NCI-H1417 treated with DMSO at 0.1 percent for 48 hours (cell line): ENCODE measurements at regions not wholly inside any gene's neighbourhood (a gene's known extent, or its start where the extent isn't known, plus 50 kb on each side); places are given as distances from the start of the nearest gene placed in this dataset.
"Not testable (repeated sequence)": the region's sequence is repeated elsewhere in the genome, so short reads cannot be mapped to it uniquely, and the experiment has no call there.

Source experiments
- DNase-seq: peaks from one replicate; lab custom pipeline; 2025; lab: John Stamatoyannopoulos, UW

DNA sequence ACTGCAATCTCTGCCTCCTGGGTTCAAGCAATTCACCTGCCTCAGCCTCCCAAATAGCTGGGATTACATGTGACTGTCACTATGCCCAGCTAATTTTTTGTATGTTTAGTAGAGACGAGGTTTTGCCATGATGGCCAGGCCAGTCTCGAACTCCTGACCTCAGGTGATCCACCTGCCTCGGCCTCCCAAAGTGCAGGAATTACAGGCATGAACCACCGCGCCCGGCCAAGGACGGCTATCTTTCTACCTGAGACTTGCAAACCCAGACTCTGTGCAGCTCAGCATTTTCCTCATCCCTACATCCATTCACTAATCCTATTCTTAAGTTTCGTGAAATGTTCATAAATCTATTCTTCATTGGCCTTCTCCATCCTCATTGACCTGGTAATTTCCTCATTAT, 330.0 kb downstream of the ANTXR2 start:
- DNase-seq, result no peak

DNA sequence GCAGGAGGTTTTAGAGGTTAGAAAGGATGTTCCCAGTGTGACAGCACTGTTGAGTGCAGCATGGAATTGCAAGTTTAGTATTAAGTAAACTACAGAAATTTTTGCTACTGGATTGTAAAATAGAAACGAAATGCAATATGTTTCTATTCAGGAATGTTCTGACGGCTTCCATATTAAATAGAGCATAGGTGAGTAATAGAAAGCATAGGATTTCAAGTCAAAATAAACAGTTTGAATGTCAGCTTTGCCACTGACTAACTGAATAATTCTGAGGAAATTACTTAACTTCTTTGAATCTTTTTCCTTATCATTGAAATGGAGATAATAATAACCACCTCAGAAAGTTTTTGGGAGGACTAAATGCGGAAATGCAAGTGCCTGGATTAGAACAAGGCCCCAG, 331.9 kb upstream of the GK2 start:
- no peak for DNase-seq

DNA sequence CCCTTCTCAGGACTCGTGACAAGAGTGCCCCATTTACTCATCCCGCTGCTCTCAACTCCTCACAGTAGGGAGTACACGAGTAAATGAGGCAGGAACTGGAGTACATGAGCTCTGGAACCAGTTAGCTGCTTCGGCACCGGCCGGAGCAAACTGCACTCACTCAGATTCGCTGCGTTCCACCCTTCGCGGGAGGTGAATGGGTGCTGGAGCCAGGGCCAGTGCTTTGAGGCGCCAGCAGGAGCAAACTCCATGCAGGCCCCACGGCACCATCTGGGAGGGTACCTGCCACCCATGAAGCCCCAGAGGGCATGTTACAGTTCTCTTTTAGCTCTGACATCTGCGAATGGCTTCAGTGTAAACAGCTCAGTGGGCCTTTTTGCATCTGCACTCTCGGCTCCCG, 315.5 kb upstream of the GK2 start:
- DNase-seq, result no peak

DNA sequence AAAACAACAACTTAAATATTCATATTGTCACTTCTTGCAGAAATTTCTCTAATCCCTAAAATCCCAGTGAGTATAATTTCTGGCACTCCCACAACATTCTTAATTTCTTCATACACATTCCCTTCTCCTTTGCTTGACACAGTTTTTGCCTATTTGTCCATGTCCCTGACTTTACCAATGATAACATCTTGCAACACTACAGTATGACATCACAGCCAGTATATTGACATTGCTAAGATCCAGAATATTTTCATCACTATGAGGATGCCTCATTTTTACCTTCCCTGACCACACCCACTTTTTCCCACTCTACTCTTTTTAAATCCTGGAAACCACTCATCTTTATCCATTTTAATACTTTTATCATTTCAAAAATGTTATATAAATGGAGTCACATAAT, 292.3 kb upstream of the GK2 start:
- no peak for DNase-seq

DNA sequence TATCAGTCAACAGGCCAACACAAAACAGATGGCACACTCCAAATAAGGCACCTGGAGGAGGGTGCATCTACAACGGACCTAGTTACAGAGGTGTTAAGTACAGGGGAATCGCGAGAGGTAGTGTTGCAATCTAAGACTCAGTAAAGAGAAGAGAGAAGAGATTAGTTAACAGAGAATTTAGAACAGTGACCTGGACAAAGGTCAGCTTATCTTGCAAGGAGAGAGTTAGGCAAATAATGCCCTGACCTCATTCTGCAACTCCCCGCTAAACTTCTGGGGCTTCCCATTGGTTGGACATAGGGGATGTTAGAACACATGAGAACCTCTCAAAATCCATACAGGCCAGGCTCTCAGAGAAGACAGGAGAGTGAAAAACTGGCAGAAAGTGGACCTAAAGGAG, 289.4 kb upstream of the GK2 start:
- DNase-seq, result no peak

DNA sequence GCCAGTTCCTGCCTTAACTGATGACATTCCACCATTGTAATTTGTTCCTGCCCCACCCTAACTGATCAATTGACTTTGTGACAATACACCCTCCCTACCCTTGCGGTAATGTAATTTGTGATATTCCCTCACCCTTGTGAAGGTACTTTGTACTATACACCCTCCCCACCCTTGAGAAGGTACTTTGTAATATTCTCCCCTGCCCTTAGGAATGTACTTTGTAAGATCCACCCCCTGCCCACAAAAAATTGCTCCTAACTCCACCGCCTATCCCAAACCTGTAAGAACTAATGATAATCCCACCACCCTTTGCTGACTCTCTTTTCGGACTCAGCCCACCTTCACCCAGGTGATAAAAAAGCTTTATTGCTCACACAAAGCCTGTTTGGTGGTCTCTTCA, 288.5 kb upstream of the GK2 start:
- not testable (repeated sequence) for DNase-seq

DNA sequence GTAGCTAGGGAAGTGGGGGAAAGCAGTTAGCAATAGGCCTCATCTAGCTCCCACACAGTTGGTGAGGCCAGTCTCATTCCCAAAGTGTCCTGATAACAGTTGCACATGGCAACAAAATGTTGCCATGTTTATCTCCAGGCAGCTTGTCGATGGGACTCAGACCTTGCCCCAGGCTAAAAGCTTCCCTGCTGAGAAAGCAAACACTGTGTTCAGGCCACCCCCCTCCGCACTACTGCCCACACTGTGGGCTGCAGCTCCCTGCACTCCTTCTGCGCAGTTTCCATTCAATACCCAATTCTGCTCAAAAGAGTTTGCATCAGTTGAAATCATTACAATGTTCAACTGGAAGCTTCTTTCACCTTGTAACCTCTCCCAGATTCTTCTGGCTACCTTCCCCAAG, 287.8 kb upstream of the GK2 start:
- DNase-seq, result no peak

DNA sequence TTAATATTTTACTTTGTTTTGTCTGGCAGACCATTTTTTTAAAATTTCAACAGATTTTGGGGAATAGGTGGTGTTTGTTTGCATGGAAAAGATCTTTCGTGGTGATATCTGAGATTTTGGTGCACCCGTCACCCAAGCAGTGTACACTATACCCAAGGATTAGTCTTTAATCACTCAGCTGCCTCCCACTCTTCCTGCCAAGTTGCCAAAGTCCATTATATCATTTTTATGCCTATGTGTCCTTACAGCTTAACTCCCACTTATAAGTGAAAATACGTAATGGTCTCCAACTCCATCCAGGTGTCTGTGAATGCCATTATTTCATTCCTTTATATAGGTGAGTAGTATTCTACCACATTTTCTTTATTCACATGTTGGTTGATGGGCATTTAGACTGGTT, 281.7 kb upstream of the GK2 start:
- DNase-seq, result no peak

DNA sequence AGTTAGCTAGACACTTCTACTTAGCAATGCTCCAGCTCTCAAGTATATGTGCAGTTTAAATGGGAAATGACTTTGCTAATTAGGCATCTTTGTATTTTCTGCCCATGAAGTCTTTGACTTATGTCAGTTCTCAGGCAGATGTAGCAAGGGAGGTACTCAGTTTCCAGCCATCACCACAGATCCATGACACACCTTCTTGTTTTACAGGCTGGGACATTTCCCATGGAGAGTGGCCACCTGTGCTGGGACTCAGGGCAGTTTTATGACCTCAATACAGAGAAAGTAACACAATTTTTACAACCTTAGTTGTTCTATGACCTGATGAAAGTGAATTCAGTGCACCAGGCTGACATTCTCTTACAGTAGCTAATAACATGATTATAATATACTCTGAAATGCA, 280.7 kb upstream of the GK2 start:
- DNase-seq, result no peak

DNA sequence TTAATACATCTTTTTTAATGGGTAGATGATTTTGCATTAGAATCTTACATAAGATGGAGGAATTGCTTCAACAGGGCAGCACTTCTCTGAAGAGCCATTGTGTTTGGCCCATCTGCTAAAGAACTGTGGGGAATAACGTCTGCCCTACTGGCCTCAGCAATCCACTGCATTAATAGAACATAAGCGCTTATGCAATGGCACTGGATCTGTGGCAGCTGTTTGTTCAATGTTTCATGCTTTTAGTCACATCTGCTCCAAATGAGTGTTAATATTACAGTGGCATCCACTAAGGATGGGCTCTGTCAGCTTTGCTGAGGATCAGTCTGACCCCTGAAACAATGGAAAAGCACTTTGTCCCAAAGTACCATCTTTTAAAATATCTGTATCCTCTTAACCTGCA, 279.0 kb upstream of the GK2 start:
- DNase-seq, result no peak

DNA sequence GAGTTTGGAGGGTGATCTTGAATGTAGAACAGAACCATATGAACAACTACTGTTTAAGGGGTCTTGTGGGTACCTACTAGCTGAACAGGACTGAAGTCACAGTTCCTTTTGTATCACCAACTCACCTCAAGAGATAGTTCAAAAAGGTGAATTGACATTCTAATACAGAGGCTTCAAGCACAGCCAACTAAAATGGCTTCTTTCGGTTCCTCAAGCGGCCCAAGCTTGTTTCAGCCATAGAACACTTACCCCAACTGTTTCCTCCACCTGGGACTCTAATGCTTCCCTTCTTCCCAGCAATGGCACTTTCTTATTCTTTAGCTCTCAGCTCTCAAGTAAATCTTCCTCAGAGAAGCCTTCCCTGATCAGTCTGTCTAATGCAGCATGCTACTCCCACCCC, 277.5 kb upstream of the GK2 start:
- no peak for DNase-seq

DNA sequence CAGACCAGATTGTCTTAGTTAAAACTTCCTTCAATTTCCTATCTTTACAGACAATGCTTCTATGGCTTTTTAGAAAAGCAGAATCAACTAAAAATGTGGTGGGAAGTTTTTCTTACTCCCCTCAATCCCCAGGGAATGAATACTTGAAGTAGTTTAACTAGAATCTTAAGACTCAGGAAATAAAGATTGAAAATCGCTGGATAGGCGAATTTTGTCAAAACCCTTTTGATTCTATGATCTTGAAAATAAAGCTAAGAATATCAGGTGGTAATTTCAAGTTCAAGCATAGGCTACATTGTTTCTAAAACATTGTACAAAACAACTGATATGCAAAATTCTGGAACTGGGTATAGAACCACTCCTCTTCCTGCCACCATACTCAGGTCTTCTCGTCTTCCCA, 276.5 kb upstream of the GK2 start:
- no peak for DNase-seq

DNA sequence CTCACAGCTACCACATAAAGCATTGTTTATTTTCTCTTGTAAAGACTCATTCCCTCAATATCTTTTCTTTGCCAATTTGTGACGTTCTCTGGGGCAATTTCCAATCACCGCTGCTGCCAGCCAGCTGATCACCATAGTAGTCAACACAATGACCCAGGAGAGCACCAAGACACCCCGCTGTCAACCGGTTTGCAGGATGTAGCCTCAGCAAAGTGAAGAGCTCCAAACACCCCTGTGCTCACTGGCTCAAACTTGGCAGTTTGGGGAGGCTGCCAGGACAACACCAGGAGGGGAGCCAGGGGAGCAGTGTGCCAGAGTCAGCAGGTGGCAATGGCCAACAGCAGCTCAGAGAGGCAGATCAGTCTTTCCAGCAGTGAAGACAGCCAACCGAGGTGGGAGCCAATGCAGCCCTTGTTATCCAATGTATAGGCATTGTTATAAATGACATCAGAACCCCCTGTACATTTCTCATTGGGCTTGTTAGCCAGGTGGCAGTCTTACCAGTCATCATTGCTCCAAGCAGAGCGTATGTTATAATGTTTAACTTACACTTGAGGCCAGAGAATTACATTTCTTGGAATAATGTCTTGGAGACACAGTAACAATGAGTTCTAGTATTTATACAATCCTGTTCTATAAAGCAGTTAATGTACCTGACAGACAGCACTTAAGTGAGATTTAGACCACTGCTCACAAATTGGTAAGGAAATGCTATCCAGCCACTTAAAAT, 274.9 kb upstream of the GK2 start:
- no peak for DNase-seq

DNA sequence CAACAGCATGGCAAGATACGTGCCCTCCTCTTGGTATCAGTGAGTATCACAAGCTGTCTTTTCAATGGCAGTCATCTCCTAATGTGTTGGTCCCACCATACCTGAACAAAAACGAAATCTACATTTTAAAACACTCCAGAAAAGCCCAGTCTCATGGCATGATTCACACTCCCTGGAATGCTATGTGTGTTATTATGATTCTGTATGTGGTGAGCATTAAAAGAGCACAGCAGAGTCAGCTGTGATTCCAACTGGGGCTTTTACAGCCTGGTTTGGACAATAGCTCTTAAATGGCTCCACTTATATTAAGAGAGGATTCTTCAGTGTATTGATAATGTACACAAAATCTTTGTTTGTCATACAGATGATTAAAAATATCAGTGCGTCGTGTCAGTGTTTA, 274.1 kb upstream of the GK2 start:
- no peak for DNase-seq

DNA sequence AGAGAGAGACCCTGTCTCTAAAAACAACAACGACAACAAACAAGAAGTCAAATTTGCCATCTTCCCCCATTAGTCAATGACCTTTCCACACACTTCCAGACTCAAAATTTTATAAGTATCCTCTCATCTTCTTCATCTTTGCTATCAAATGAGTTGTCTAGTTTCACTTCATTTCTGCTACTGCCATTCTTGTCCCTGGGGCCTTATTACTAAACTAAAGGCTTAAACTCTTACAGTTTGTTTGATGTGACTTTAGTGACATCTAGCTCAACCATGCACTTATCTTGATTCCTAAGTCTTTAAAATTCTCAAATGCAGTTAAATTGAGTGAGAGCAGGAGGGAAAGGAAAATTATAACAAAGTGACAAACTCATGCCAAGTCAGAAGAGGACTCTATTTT, 271.8 kb upstream of the GK2 start:
- DNase-seq, result no peak

DNA sequence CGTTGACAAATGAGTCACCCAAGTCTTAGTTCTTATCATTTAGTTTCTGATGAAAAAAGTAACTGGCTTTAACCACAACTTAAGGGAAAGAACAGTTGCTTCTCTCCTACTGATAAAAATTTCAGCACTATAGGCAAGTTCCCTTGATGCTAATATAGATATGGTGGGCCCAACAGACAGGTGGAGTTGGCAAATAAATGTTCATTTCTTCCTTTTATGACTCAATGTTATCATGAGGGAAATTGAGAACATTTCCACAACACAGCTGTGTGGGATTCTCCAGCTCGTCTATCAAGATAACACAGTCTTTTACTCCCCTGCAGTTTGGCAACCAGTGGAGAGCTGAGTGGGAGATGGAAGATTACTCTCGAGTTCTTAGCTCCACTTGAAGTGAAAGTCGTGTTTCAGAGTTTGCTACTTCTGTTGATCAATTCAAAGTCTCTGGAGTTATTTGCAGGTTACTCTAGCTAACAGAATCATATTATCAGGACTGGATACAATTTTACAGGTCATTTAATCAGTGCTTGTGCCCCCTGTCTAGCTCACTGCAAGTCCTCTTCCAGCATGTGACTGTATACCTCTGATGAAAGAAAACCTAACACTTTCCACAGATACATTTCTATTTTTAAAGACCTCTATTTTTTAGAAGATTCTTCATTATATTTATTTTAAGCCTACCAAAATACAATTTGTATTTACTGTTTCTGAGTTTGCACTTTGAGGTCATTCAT, 270.6 kb upstream of the GK2 start:
- DNase-seq, result no peak

DNA sequence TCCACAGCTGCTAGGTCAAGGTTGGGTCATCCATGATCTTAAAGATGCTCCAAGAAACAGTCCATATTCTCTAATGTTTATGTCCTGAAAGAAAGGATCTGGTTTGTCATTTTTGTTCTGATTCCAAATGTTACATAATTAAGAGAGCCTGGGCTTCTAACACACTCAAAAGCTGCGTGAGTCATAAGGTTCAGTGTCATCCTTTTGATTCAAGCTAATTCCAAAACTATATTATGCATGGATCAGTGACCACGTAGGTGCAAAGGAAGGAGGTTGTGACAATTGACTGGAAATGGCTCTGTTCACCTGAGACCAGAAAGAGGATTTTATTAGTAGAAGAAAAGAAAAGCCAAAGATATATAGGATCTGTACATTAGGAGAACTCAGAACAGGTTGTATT, 268.7 kb upstream of the GK2 start:
- no peak for DNase-seq

DNA sequence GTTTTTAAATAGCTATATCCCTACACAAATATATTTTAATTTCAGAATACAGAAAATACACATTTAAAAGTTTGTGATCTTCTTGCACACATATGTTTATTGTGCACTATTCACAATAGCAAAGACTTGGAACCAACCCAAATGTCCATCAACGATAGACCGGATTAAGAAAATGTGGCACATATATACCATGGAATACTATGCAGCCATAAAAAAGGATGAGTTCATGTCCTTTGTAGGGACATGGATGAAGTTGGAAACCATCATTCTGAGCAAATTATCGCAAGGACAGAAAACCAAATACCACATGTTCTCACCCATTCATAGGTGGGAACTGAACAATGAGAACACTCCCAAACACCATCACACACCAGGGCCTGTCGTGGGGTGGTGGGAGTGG, 266.9 kb upstream of the GK2 start:
- DNase-seq, result not testable (repeated sequence)

DNA sequence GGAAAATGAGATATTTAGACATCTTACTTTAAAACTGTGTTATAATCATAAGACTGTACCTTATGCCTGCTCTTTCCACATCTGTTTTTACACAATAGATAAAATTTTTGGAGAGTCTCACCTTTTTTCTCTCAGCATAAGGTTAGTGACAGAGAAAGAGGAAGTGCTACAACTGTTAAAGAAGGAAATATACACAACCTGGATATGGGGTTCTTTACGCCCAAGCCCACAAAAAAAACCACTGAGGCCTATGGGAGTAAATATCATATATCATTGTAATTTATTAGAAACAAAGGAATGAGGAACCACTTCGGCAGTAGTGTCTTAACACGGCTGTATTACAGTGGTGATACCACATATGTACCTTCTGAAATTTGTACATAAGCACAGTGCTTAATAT, 265.9 kb upstream of the GK2 start:
- no peak for DNase-seq

DNA sequence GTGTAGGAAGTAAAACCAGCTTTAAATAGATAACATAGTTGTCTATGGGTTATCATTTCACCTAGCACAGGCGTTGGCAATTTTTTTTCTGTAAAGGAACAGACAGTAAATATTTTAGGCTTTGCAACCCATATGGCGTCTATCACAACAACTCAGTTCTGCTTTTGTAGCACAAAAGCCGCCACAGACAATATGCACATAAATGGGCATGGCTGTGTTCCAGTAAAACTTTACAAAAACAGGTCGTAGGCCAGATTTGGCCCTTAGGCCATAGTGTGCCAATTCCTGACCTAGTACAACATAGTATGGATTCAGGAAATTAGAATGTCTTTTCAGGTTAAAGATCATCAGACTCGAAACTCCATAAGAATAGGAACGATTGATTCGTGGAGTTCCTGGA, 265.3 kb upstream of the GK2 start:
- no peak for DNase-seq

DNA sequence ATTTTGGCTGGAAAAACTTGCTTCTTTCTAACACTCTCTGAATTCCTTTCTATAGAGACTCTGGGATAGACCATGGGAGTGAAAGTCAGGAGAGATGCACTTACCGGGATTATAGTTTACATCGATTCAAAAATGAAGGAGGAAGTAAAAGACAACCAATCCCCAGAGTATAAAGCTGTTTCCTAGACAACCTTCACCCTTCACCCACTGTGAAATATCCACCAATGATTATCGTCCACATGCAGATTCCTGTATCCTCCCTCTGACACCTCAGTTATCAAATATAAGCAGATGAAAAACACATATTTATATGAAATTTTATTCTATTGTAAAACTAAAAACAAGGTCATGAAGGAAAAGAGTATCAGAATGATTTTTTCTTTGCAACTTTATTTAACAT, 258.8 kb upstream of the GK2 start:
- DNase-seq, result no peak

DNA sequence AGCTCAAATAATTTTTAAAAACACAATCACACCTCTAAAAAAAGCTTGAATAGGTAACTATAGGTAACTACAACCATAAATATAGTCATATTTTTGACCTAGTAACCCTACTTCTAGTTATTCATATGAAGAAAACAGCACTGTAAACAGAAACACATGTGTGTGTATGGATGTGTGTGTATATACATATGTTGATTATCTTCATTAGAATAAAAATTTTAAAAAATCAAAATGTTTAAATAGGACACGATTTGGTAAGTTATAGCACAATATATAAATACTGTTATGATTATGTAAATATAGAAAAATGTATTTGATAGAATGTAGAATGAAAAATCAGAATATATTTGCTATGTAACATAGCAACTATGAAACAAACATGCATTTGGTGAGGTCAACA, 258.1 kb upstream of the GK2 start:
- no peak for DNase-seq

DNA sequence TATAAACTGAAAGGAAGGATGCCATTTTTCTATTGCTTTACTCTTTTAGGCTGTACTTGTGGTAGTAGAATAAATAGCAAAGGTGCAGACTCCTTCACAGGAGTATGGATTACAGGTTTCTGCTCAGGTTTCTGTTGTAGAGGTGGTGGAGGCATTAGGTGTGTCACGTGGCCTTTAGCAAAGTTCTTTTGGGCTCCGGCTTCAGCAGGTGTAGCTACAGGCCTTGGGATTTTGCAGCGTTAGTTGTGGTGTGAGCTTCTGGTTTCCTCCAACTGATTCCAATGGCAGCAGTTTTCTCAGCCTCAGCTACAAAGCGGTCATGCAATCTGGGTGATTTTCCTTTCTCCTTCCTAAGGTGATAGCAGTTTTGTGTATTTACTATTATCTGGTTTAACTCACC, 255.8 kb upstream of the GK2 start:
- no peak for DNase-seq

DNA sequence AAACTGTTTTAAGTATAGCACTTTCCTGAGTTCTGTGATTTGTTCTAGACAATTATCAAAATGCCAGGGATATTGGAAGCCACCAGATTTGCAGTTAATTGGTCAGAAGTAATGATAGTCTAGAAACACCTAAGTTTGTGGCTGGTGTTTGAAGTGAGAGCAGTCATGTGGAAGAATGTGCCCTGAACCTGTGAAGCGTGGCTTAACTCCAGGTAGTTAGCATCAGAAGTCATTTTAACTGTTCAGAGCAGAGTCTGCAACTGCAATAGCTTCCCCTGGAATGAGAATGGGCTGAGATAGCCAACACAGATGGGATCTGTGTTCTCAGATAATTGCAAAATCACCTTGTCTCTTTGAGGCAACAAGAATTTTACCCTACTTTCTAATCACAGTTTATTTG, 255.1 kb upstream of the GK2 start:
- DNase-seq, result no peak
